ENCODE measurements at regions not wholly inside any gene's neighbourhood (a gene's known extent, or its start where the extent isn't known, plus 50 kb on each side); places are given as distances from the start of the nearest gene placed in this dataset.

DNA sequence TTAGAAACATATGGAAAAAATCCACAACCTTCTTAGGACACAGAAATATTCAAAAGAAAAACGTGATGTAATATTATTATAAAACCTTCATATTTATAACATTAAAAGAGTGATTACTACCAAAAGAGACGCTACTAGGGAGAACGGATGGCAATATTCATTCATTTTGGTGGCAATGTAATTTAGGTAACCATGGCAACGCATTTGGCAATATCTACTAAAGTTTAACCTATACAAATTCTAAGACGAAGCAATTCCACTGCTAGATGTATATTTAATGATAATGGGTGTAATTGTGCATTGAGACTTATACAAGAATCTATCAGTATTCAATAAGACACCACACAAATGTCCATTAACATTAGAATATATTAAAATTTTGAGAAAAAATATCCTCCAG, 709.4 kb downstream of the ARAP2 start:
- no peaks in the 10 kb centered on the region for H3K27me3 ChIP-seq (replicated peaks; ENCODE audit: control insufficient read depth, insufficient read depth, low read length)
- H3K9ac ChIP-seq (ENCODE audit: low read length), result no peak overlapping the region
- H3K36me3 ChIP-seq (ENCODE audit: control insufficient read depth, insufficient read depth, low read length, severe bottlenecking), result no peaks in the 10 kb centered on the region
- no peak overlapping the region for H3K4me3 ChIP-seq (ENCODE audit: low read length)
- H3K9me3 ChIP-seq (ENCODE audit: control insufficient read depth, low read length), result no peaks in the 10 kb centered on the region
- DNase-seq (ENCODE audit: low read depth), result no peak
- H3K4me1 ChIP-seq (ENCODE audit: control insufficient read depth, insufficient read depth, low read length), result no peaks in the 10 kb centered on the region

DNA sequence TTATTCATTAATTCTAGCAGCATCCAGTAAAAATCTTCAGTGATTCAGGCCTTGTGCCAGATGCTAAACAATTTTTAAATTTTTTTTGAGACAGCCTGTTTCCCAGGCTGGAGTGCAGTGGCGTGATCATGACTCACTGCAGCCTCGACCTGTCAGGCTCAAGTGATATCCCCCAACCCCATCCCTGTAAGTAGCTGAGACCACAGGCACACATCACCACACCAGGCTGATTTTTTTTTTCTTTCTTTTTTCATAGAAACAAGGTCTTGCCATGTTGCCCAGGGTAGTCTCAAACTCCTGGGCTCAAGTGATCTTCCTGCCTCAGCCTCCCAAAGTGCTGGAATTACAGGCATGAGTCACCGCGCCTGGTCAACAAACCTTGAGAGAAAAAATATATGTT, 705.5 kb downstream of the ARAP2 start:
- Histone ChIP-seq H3K4me1 (ENCODE audit: control insufficient read depth, insufficient read depth, low read length) (no peaks in the 10 kb centered on the region), H3K9me3 (ENCODE audit: control insufficient read depth, low read length) (peaks cover 4% of the 10 kb centered on the region), H3K36me3 (ENCODE audit: control insufficient read depth, insufficient read depth, low read length, severe bottlenecking) (no peaks in the 10 kb centered on the region), H3K9ac (ENCODE audit: low read length) (no peak overlapping the region), H3K27me3 (replicated peaks; ENCODE audit: control insufficient read depth, insufficient read depth, low read length) (no peaks in the 10 kb centered on the region), H3K4me3 (ENCODE audit: low read length) (no peak overlapping the region)
- DNase-seq (ENCODE audit: low read depth), result no peak

DNA sequence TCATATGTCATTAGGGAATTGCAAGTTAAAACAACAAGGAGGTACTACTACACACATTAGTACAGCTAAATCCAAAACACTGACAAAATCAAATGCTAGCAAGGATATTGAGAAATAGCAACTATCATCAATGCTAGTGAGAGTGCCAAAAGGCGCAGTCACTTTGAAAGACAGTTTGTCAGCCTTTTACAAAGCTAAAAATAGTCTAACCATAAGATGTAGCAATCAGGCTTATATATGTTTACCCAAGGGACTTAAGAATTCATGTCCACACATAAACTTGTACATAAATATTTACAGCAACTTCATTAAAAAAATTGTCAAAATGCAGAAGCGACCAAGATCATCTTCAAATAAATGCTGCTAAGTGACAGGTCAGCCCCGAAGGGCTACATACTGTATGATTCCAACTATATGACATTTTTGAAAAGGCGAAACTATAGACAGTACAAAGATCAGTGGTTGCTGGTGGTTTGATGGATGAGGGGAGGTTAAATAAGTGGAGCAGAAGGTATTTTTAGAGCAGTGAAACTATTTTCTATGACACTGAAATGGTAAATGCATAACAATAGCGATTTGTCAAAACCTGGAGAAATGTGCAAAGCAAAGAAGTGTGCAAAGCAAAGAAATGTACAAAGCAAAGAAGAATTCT, 704.8 kb downstream of the ARAP2 start:
- no peak overlapping the region for H3K9ac ChIP-seq (ENCODE audit: low read length)
- no peak overlapping the region for H3K4me3 ChIP-seq (ENCODE audit: low read length)
- H3K36me3 ChIP-seq (ENCODE audit: control insufficient read depth, insufficient read depth, low read length, severe bottlenecking), result no peaks in the 10 kb centered on the region
- H3K4me1 ChIP-seq (ENCODE audit: control insufficient read depth, insufficient read depth, low read length), result no peaks in the 10 kb centered on the region
- no peaks in the 10 kb centered on the region for H3K27me3 ChIP-seq (replicated peaks; ENCODE audit: control insufficient read depth, insufficient read depth, low read length)
- H3K9me3 ChIP-seq (ENCODE audit: control insufficient read depth, low read length), result peaks cover 4% of the 10 kb centered on the region
- DNase-seq (ENCODE audit: low read depth), result no peak

DNA sequence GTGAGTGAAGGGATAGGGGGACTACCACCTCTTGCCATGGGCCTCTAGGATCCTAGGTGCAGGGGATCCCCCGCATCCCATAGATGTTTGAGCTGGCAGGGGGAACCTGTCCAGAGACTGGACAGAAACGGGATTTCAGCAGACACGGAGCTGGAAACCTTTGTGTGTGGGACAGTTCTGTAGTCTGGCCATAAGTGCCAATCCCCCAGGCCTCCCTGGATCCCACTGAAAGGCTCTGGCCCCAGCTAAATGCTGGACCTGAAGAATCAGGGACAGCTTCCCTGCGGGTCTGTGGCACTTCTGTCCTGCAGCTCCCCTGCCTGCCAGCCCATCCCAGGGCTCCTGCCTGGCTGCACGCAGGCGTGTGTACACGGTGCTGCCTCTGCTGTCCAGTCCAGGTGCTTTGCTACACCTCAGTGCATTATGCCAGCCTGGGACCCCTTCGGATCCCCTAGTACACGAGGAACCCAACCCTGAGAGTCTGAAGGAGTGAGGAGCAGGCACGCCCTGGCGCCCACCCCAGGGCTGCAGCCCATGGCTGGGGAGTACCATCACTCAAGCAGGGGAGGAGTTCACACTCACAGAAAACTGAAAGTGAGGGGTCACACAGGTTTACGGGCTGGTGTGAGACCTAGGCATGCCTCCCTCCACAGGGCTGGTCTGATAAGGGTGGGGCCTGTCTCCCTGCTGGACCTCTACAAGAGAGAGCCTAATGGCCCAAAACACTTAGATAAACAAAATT, 703.0 kb downstream of the ARAP2 start:
- H3K36me3 ChIP-seq (ENCODE audit: control insufficient read depth, insufficient read depth, low read length, severe bottlenecking), result no peaks in the 10 kb centered on the region
- no peak for DNase-seq (ENCODE audit: low read depth)

DNA sequence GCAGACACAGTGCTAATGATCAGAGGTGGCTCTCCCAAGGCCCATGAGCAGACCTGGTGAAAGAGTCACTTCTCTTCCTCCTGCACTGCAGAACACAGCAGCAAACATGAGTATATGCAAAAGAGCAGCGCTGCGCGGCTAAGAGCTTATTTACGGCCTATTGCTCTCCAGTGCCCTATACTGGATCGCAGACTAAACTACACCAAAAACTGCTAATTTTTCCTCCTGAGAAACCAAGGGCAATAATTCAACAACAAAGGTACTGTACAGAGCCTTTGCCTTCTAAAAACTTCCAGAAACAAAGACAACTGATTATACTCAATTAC, 702.5 kb downstream of the ARAP2 start:
- Histone ChIP-seq H3K9ac (ENCODE audit: low read length) (no peak overlapping the region), H3K27me3 (replicated peaks; ENCODE audit: control insufficient read depth, insufficient read depth, low read length) (no peaks in the 10 kb centered on the region)
- no peak for DNase-seq (ENCODE audit: low read depth)

More for the DNA sequence above, 703.0 kb downstream of the ARAP2 start:
- H3K27me3 ChIP-seq (replicated peaks; ENCODE audit: control insufficient read depth, insufficient read depth, low read length), result no peaks in the 10 kb centered on the region
- no peak overlapping the region for H3K9ac ChIP-seq (ENCODE audit: low read length)
- H3K4me1 ChIP-seq (ENCODE audit: control insufficient read depth, insufficient read depth, low read length), result no peaks in the 10 kb centered on the region
- peaks cover 4% of the 10 kb centered on the region for H3K9me3 ChIP-seq (ENCODE audit: control insufficient read depth, low read length)
- H3K4me3 ChIP-seq (ENCODE audit: low read length), result no peak overlapping the region

DNA sequence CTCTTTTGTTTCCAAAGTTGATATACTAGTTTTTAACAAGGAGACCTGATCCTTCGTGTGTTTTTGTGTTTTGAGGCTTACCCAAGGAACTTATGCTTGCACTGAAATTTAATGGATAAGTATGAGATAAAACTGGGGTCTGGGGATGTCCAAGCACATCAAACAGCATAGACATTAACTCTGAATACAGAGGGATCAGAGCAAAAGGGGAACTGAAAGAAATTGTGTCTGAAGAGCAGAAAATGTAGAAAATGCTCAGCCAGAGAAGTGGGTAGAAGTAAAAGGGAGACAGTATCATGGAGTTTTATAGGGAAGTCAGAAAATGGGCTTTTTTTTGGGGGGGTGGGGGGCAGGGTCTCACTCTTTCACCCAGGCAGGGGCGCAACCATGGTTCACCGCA, 695.4 kb downstream of the ARAP2 start:
- DNase-seq (ENCODE audit: low read depth), result no peak
- no peak overlapping the region for H3K4me3 ChIP-seq (ENCODE audit: low read length)
- H3K36me3 ChIP-seq (ENCODE audit: control insufficient read depth, insufficient read depth, low read length, severe bottlenecking), result no peaks in the 10 kb centered on the region
- no peaks in the 10 kb centered on the region for H3K4me1 ChIP-seq (ENCODE audit: control insufficient read depth, insufficient read depth, low read length)
- no peaks in the 10 kb centered on the region for H3K9me3 ChIP-seq (ENCODE audit: control insufficient read depth, low read length)
- no peak overlapping the region for H3K9ac ChIP-seq (ENCODE audit: low read length)
- no peaks in the 10 kb centered on the region for H3K27me3 ChIP-seq (replicated peaks; ENCODE audit: control insufficient read depth, insufficient read depth, low read length)

More for the DNA sequence above, 702.5 kb downstream of the ARAP2 start:
- Histone ChIP-seq H3K4me3 (ENCODE audit: low read length) (no peak overlapping the region), H3K9me3 (ENCODE audit: control insufficient read depth, low read length) (peaks cover 4% of the 10 kb centered on the region), H3K36me3 (ENCODE audit: control insufficient read depth, insufficient read depth, low read length, severe bottlenecking) (no peaks in the 10 kb centered on the region), H3K4me1 (ENCODE audit: control insufficient read depth, insufficient read depth, low read length) (no peaks in the 10 kb centered on the region)

DNA sequence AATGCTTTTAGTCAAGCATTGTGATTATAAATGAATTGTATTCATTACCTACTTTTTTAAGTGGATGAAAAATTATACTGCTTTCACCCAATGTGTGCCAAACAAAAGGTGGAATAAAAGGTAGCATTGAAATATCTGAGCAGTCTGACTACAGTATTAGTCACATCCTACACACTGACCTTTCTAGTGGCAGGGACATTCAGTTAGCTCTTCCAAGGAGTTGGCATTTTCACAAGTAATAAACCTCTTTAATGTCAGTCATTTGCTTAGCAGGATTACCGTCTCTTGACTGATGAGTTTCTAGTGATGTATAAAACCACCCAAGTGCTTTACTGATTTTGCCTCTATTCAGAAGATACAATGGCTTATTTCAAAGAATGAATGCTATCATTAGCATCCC, 687.9 kb downstream of the ARAP2 start:
- Histone ChIP-seq H3K36me3 (ENCODE audit: control insufficient read depth, insufficient read depth, low read length, severe bottlenecking) (no peaks in the 10 kb centered on the region), H3K9ac (ENCODE audit: low read length) (no peak overlapping the region), H3K4me3 (ENCODE audit: low read length) (no peak overlapping the region), H3K4me1 (ENCODE audit: control insufficient read depth, insufficient read depth, low read length) (no peaks in the 10 kb centered on the region), H3K9me3 (ENCODE audit: control insufficient read depth, low read length) (peaks cover 5% of the 10 kb centered on the region), H3K27me3 (replicated peaks; ENCODE audit: control insufficient read depth, insufficient read depth, low read length) (no peaks in the 10 kb centered on the region)
- no peak for DNase-seq (ENCODE audit: low read depth)

DNA sequence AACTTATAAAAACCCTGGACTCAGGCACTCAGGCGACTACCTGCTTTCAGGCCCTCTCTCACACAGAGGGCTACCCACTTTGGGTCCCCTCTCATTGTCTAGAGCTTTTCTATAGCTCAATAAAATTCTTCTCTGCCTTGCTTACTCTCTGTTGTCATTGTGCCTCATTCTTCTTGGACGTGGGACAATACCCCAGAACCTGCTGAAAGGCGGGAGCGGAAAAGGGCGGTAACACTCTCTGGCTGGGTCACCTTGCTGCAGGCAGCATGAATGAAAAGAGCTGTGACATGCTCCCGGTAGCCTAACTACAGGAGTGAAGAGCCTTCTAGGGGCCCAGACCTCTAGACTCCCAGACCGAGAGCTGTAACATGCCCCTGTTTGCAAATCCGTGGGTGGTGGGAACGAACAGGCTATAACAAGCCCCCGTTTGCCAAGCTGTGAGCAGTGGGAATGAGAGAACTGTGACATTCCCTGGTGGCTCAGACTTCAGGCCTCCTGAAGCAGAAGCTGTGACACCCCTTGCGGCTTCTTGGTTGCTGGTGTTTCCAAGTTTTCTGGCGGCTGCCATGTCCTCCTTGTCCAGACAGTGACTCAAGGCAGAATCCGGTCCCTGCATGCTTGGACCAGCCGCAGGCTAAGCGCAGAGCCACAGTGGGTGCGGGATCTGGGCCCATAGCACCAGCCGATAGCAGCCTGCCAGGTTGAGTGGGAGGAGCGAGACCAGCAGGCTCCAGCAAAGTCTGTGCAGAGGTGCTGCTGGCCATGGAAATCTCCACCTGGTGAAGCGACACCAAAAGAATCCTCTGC, 684.6 kb downstream of the ARAP2 start:
- Histone ChIP-seq H3K36me3 (ENCODE audit: control insufficient read depth, insufficient read depth, low read length, severe bottlenecking) (no peaks in the 10 kb centered on the region), H3K9ac (ENCODE audit: low read length) (no peak overlapping the region), H3K4me3 (ENCODE audit: low read length) (no peak overlapping the region), H3K4me1 (ENCODE audit: control insufficient read depth, insufficient read depth, low read length) (no peaks in the 10 kb centered on the region), H3K27me3 (replicated peaks; ENCODE audit: control insufficient read depth, insufficient read depth, low read length) (no peaks in the 10 kb centered on the region), H3K9me3 (ENCODE audit: control insufficient read depth, low read length) (peaks cover 5% of the 10 kb centered on the region)
- DNase-seq (ENCODE audit: low read depth), result no peak

DNA sequence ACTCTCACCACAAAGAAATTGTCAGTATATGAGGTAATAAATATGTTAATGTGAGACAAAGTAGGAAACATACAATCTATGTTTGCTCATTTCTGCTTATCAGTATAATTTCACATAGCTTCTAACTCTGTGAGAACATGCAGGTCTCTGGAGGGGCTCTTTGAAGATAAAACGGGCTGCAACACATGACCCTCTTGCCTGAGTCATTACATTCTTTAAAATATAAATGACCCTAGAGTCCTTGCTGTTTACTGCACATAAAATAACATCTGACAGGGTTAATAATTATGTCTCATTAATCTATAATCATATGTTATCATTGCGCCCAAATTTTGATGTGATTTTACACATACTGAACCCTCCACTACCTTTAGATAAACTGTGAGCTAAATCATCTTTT, 681.5 kb downstream of the ARAP2 start:
- DNase-seq (ENCODE audit: low read depth), result no peak
- Histone ChIP-seq H3K4me1 (ENCODE audit: control insufficient read depth, insufficient read depth, low read length) (no peaks in the 10 kb centered on the region), H3K4me3 (ENCODE audit: low read length) (no peak overlapping the region), H3K9me3 (ENCODE audit: control insufficient read depth, low read length) (peaks cover 5% of the 10 kb centered on the region), H3K9ac (ENCODE audit: low read length) (no peak overlapping the region), H3K36me3 (ENCODE audit: control insufficient read depth, insufficient read depth, low read length, severe bottlenecking) (no peaks in the 10 kb centered on the region), H3K27me3 (replicated peaks; ENCODE audit: control insufficient read depth, insufficient read depth, low read length) (no peaks in the 10 kb centered on the region)

DNA sequence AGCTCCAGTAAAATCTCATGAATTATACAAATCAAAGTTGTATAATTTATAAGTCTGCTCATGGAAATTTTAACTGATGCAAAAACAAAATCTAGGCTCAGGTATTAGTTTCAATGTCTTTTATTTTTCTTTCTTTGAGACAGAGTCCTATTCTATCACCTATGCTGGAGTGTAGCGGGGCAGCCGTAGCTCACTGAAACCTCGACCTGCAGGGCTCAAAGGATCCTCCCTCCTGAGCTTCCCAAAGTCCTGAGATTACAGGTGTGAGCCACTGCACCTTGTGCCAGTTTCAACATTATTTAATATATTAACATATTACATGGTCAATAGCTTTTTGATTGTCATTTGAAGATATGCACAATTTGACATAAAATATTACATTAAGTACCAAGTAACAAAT, 678.7 kb downstream of the ARAP2 start:
- H3K36me3 ChIP-seq (ENCODE audit: control insufficient read depth, insufficient read depth, low read length, severe bottlenecking), result no peaks in the 10 kb centered on the region
- no peak overlapping the region for H3K4me3 ChIP-seq (ENCODE audit: low read length)

DNA sequence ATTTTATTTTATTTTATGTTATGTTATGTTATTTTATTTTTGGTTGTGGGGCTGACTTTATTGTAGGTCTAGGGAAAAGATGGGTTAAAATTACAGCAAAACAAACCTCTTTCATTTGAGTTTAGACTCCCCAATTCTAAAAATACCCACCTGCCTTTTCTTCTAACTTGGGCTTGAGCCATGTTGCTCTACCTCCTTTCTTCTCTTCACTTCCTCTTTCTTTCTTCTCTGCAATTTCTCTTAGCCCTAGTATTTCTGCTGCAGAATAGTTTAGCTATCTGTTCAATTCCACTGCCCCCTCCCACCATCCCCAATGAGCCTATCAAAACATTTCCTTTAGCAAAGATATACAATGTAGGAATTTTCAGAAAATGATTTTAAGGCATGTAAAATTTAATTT, 653.3 kb downstream of the ARAP2 start:
- no peak for DNase-seq (ENCODE audit: low read depth)
- Histone ChIP-seq H3K9ac (ENCODE audit: low read length) (no peak overlapping the region), H3K4me3 (ENCODE audit: low read length) (no peak overlapping the region), H3K9me3 (ENCODE audit: control insufficient read depth, low read length) (no peaks in the 10 kb centered on the region), H3K27me3 (replicated peaks; ENCODE audit: control insufficient read depth, insufficient read depth, low read length) (no peaks in the 10 kb centered on the region), H3K4me1 (ENCODE audit: control insufficient read depth, insufficient read depth, low read length) (no peaks in the 10 kb centered on the region), H3K36me3 (ENCODE audit: control insufficient read depth, insufficient read depth, low read length, severe bottlenecking) (no peaks in the 10 kb centered on the region)

More for the DNA sequence above, 678.7 kb downstream of the ARAP2 start:
- no peaks in the 10 kb centered on the region for H3K4me1 ChIP-seq (ENCODE audit: control insufficient read depth, insufficient read depth, low read length)
- no peak overlapping the region for H3K9ac ChIP-seq (ENCODE audit: low read length)
- no peaks in the 10 kb centered on the region for H3K27me3 ChIP-seq (replicated peaks; ENCODE audit: control insufficient read depth, insufficient read depth, low read length)
- DNase-seq (ENCODE audit: low read depth), result no peak
- H3K9me3 ChIP-seq (ENCODE audit: control insufficient read depth, low read length), result no peaks in the 10 kb centered on the region

Measured in adipocyte (in vitro differentiated cells).